ENCODE measurements at regions not wholly inside any gene's neighbourhood (a gene's known extent, or its start where the extent isn't known, plus 50 kb on each side); places are given as distances from the start of the nearest gene placed in this dataset.

- H2BK5ac ChIP-seq (ENCODE audit: low read depth, low read length, poor library complexity, severe bottlenecking) = no peak overlapping the region
- no peaks in the 10 kb centered on the region for H3K4me1 ChIP-seq (ENCODE audit: control insufficient read depth, insufficient read depth, low read length)
- no peak overlapping the region for H4K5ac ChIP-seq (ENCODE audit: low read depth, low read length)
- no peak overlapping the region for H4K8ac ChIP-seq (ENCODE audit: low read depth in 2 of 2, low read length in 2 of 2)
- no CpG with 5 or more reads among the region's 2 CpGs for WGBS, 2 experiments (ENCODE audit: extremely low coverage in 2 of 2, insufficient read length in 1 of 2)
- ATAC-seq (ENCODE audit: low read depth) (no peak), DNase-seq (no peak)
- ChIA-PET POLR2A (ENCODE audit: unreplicated experiment) (no interaction called here), CTCF (interaction anchor here (0.6 kb wide), 1 partner anchor 806 kb away, joined by 3 read pairs; no protein-coding TSS in a partner anchor)
- no peak overlapping the region for H3K4me3 ChIP-seq (ENCODE audit: insufficient read depth, low read depth, low read length)
- H3K18ac ChIP-seq (ENCODE audit: low read depth, low read length) = no peak overlapping the region
- no peak overlapping the region for H3K56ac ChIP-seq (ENCODE audit: extremely low read depth, insufficient read depth, low read length)
- TF ChIP-seq CHD1 (IDR thresholded peaks at IDR 0.05; ENCODE audit: low read depth, low read length) (no peak), RAD21 (IDR thresholded peaks at IDR 0.05; ENCODE audit: low read length) (no peak), MAZ (IDR thresholded peaks at IDR 0.05; ENCODE audit: borderline replicate concordance, low read depth, low read length) (no peak), RCOR1 (IDR thresholded peaks at IDR 0.05; ENCODE audit: insufficient replicate concordance, low read length) (no peak), USF2 (IDR thresholded peaks at IDR 0.05; ENCODE audit: low read depth, low read length) (no peak), FOS (IDR thresholded peaks at IDR 0.05; ENCODE audit: low read depth, low read length) (no peak), NFE2L2 (IDR thresholded peaks at IDR 0.05; ENCODE audit: low read depth, low read length) (no peak), SMC3 (IDR thresholded peaks at IDR 0.05; ENCODE audit: low read depth, low read length) (no peak), MXI1 (IDR thresholded peaks at IDR 0.05; ENCODE audit: borderline replicate concordance, low read depth, low read length) (no peak), CTCF (conservative IDR thresholded peaks at IDR 0.05; ENCODE audit: low read depth, low read length) (no peak), BHLHE40 (IDR thresholded peaks at IDR 0.05; ENCODE audit: low read depth, low read length) (no peak), POLR2A (IDR thresholded peaks at IDR 0.05; ENCODE audit: low read depth, low read length) (no peak), MAFK (IDR thresholded peaks at IDR 0.05; ENCODE audit: low read depth, low read length) (no peak), CEBPB (IDR thresholded peaks at IDR 0.05; ENCODE audit: low read depth, low read length) (no peak), RFX5 (IDR thresholded peaks at IDR 0.05; ENCODE audit: low read depth, low read length) (no peak)
- TF ChIP-seq, protein P1, sequence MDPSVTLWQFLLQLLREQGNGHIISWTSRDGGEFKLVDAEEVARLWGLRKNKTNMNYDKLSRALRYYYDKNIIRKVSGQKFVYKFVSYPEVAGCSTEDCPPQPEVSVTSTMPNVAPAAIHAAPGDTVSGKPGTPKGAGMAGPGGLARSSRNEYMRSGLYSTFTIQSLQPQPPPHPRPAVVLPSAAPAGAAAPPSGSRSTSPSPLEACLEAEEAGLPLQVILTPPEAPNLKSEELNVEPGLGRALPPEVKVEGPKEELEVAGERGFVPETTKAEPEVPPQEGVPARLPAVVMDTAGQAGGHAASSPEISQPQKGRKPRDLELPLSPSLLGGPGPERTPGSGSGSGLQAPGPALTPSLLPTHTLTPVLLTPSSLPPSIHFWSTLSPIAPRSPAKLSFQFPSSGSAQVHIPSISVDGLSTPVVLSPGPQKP (IDR thresholded peaks at IDR 0.05; ENCODE audit: borderline replicate concordance, low read depth, low read length) = no peak
- H4K91ac ChIP-seq (ENCODE audit: insufficient read depth, low read depth, low read length) = no peak overlapping the region
- no peak overlapping the region for H2BK20ac ChIP-seq (ENCODE audit: low read depth, low read length)
- no peak overlapping the region for H2AK9ac ChIP-seq (replicated peaks; ENCODE audit: low read depth, low read length, poor library complexity)
- no peak overlapping the region for H3K14ac ChIP-seq (replicated peaks; ENCODE audit: low read depth, low read length)
- H4K20me1 ChIP-seq (ENCODE audit: insufficient read depth, low read length) = no peaks in the 10 kb centered on the region
- dilution Hi-C loops (cut with HindIII; ENCODE audit: low sequenced_read_pairs, unreplicated experiment) = no loop called here
- H3K27ac ChIP-seq (ENCODE audit: insufficient read depth, low read length) = no peak overlapping the region
- no peak overlapping the region for H2BK15ac ChIP-seq (ENCODE audit: low read depth, low read length)
- no peaks in the 10 kb centered on the region for H3K79me1 ChIP-seq (ENCODE audit: low read depth in 1 of 2, low read length in 2 of 2)
- no peak overlapping the region for H2AFZ ChIP-seq (replicated peaks; ENCODE audit: low read length, poor library complexity)
- no peak overlapping the region for H2BK120ac ChIP-seq (ENCODE audit: low read depth, low read length)
- no peaks in the 10 kb centered on the region for H3K36me3 ChIP-seq (ENCODE audit: control insufficient read depth, insufficient read depth, low read length)
- no peak overlapping the region for H3K23ac ChIP-seq (ENCODE audit: low read depth, low read length)
- H3K9me1 ChIP-seq (ENCODE audit: insufficient read depth, low read length) = no peaks in the 10 kb centered on the region
- no peaks in the 10 kb centered on the region for H3K9me3 ChIP-seq (ENCODE audit: control insufficient read depth, insufficient read depth, low read length)
- no peak overlapping the region for H3K4me2 ChIP-seq (ENCODE audit: low read depth, low read length)
- H3K4ac ChIP-seq (ENCODE audit: low read depth, low read length) = no peak overlapping the region
- H2AK5ac ChIP-seq (ENCODE audit: low read depth, low read length) = no peak overlapping the region
- intact Hi-C loops (cut with micrococcal nuclease) = no loop called here
- H3K9ac ChIP-seq (ENCODE audit: low read depth, low read length) = no peak overlapping the region
- BruUV-seq (replicated peaks) = no TSS peak
- in situ Hi-C loops (cut with MboI; ENCODE audit: low sequenced_read_pairs) = no loop called here
- no peaks in the 10 kb centered on the region for H3K27me3 ChIP-seq (ENCODE audit: control insufficient read depth, insufficient read depth, low read length)
Measured at GRCh38 chr17:70499067-70499786, 329.9 kb downstream of the KCNJ2 start.

Measured in IMR-90 (cell line).